Caco-2 (cell line): ENCODE measurements at regions not wholly inside any gene's neighbourhood (a gene's known extent, or its start where the extent isn't known, plus 50 kb on each side); places are given as distances from the start of the nearest gene placed in this dataset.

Experiments
- BruUV-seq: library from RNA; stranded (reverse); fragments of 400-500 nt; replicated peaks from 2 replicates; lab custom pipeline; 2021; lab: Mats Ljungman, UMichigan
- CTCF ChIA-PET: fragments of 300-600 bp; sonication (Branson Sonifier 250); formaldehyde crosslinking; loops from one replicate; lab custom pipeline; 2022; ENCODE audit warnings: antibody characterized with exemption; lab: Charles Lee
- POLR2A ChIA-PET: fragments of 300-600 bp; sonication (Branson Sonifier 250); formaldehyde crosslinking; loops from one replicate; lab custom pipeline; 2022; ENCODE audit warnings: antibody characterized with exemption; lab: Charles Lee
- DNase-seq, 2 experiments: peaks; one replicate each; pipeline versions ENCODE4 v3.0.0 to v3.0.0-alpha.2; 2020 to 2022
- H3K27me3 ChIP-seq: replicated peaks from 2 replicates; pipeline ENCODE4 v1.6.0; 2011; ENCODE audit warnings: low read length; ENCODE audit not compliant: control insufficient read depth, insufficient read depth
- H3K36me3 ChIP-seq: 2 replicates; pipeline ENCODE4 v1.5.1; 2011; ENCODE audit warnings: low read length; ENCODE audit not compliant: control insufficient read depth, insufficient read depth
- H3K4me1 ChIP-seq: fragments of 250-450 bp; sonication (Bioruptor Pico); 2 replicates; pipeline ENCODE4 v1.5.1; 2020; ENCODE audit warnings: mild to moderate bottlenecking
- H3K4me3 ChIP-seq: 2 replicates; pipeline ENCODE4 v1.5.1; 2011; ENCODE audit warnings: low read depth, mild to moderate bottlenecking, control low read depth, low read length
- H3K9me3 ChIP-seq: fragments of 250-450 bp; sonication (Bioruptor Pico); 2 replicates; pipeline ENCODE4 v1.5.1; 2020; ENCODE audit warnings: mild to moderate bottlenecking, moderate library complexity
- H3K27ac Mint-ChIP-seq: one replicate; pipeline ENCODE4 v1.8.0; 2022; ENCODE audit warnings: mixed read lengths; ENCODE audit not compliant: unreplicated experiment
- H3K27me3 Mint-ChIP-seq: one replicate; pipeline ENCODE4 v1.8.0; 2022; ENCODE audit warnings: mixed read lengths; ENCODE audit not compliant: insufficient read depth, unreplicated experiment
- H3K36me3 Mint-ChIP-seq: one replicate; pipeline ENCODE4 v1.8.0; 2022; ENCODE audit warnings: mild to moderate bottlenecking, mixed read lengths; ENCODE audit not compliant: insufficient read depth, unreplicated experiment
- H3K4me1 Mint-ChIP-seq: one replicate; pipeline ENCODE4 v1.8.0; 2022; ENCODE audit warnings: low read depth, mixed read lengths; ENCODE audit not compliant: unreplicated experiment
- H3K4me3 Mint-ChIP-seq: one replicate; pipeline ENCODE4 v1.8.0; 2022; ENCODE audit warnings: mild to moderate bottlenecking, moderate library complexity, mixed read lengths; ENCODE audit not compliant: unreplicated experiment
- H3K9me3 Mint-ChIP-seq: one replicate; pipeline ENCODE4 v1.8.0; 2022; ENCODE audit warnings: mixed read lengths; ENCODE audit not compliant: unreplicated experiment
- CTCF ChIP-seq, 2 experiments: fragments of 200-600 bp in 1 of 2; IDR thresholded peaks; 1 replicate in 1 of 2; 2 replicates in 1 of 2; pipeline versions ENCODE4 v1.5.1 to v1.8.0; 2011 to 2022; ENCODE audit warnings: antibody characterized with exemption in 1 of 2, control low read depth in 1 of 2, inconsistent platforms in 1 of 2, low read depth in 1 of 2, low read length in 1 of 2, mild to moderate bottlenecking in 1 of 2, moderate library complexity in 1 of 2; ENCODE audit not compliant: insufficient read depth in 1 of 2, severe bottlenecking in 1 of 2, unreplicated experiment in 1 of 2
- intact Hi-C: fragments of 100-400 bp; cut with micrococcal nuclease; formaldehyde crosslinking; loops from one replicate; pipeline ENCODE4 v1.10.0; 2022; ENCODE audit not compliant: unreplicated experiment

- Mint-ChIP-seq H3K27me3 (no peaks in the 10 kb centered on the region), H3K4me1 (no peaks in the 10 kb centered on the region), H3K27ac (no peak overlapping the region), H3K4me3 (no peak overlapping the region), H3K36me3 (no peaks in the 10 kb centered on the region), H3K9me3 (no peaks in the 10 kb centered on the region)
- Histone ChIP-seq H3K36me3 (no peaks in the 10 kb centered on the region), H3K9me3 (no peaks in the 10 kb centered on the region), H3K4me1 (no peaks in the 10 kb centered on the region), H3K27me3 (no peaks in the 10 kb centered on the region), H3K4me3 (no peak overlapping the region)
- ChIA-PET POLR2A (no interaction called here), CTCF (no interaction called here)
- BruUV-seq = no TSS peak
- no peak for DNase-seq
- intact Hi-C loops = no loop called here
- TF ChIP-seq CTCF (IDR thresholded peaks at IDR 0.05; ENCODE audit: insufficient read depth in 1 of 2, low read depth in 1 of 2, low read length in 1 of 2, severe bottlenecking in 1 of 2, unreplicated experiment in 1 of 2) = no peak
Measured at GRCh38 chr16:55007504-55007903, 76.8 kb downstream of the IRX5 start.

- POLR2A ChIA-PET = no interaction called here
- no peaks in the 10 kb centered on the region for H3K36me3 Mint-ChIP-seq
- no peak for DNase-seq
- Histone ChIP-seq H3K4me1 (no peaks in the 10 kb centered on the region), H3K9me3 (no peaks in the 10 kb centered on the region), H3K27me3 (no peaks in the 10 kb centered on the region), H3K36me3 (no peaks in the 10 kb centered on the region), H3K4me3 (no peak overlapping the region)
- H3K4me3 Mint-ChIP-seq = no peak overlapping the region
- H3K27me3 Mint-ChIP-seq = no peaks in the 10 kb centered on the region
- no peak for TF ChIP-seq CTCF (IDR thresholded peaks at IDR 0.05; ENCODE audit: insufficient read depth in 1 of 2, low read depth in 1 of 2, low read length in 1 of 2, severe bottlenecking in 1 of 2, unreplicated experiment in 1 of 2)
- intact Hi-C loops = no loop called here
- no TSS peak for BruUV-seq
- no peaks in the 10 kb centered on the region for H3K4me1 Mint-ChIP-seq
- CTCF ChIA-PET = interaction anchor here (0.6 kb wide), 1 partner anchor 39 kb away, joined by 3 read pairs; no protein-coding TSS in a partner anchor
- no peak overlapping the region for H3K27ac Mint-ChIP-seq
- no peaks in the 10 kb centered on the region for H3K9me3 Mint-ChIP-seq
Measured at GRCh38 chr16:55008836-55009510, 78.3 kb downstream of the IRX5 start.

GRCh38 chr16:55009581-55009980 is 78.9 kb downstream of the IRX5 start:
- no peak overlapping the region for H3K4me3 ChIP-seq
- no peaks in the 10 kb centered on the region for H3K36me3 ChIP-seq
- no peaks in the 10 kb centered on the region for H3K4me1 ChIP-seq
- ChIA-PET CTCF (no interaction called here), POLR2A (no interaction called here)
- no peaks in the 10 kb centered on the region for H3K9me3 ChIP-seq
- Mint-ChIP-seq H3K36me3 (no peaks in the 10 kb centered on the region), H3K4me3 (no peak overlapping the region), H3K9me3 (no peaks in the 10 kb centered on the region), H3K4me1 (no peaks in the 10 kb centered on the region), H3K27me3 (no peaks in the 10 kb centered on the region), H3K27ac (no peak overlapping the region)
- no peak for TF ChIP-seq CTCF (IDR thresholded peaks at IDR 0.05; ENCODE audit: insufficient read depth in 1 of 2, low read depth in 1 of 2, low read length in 1 of 2, severe bottlenecking in 1 of 2, unreplicated experiment in 1 of 2)
- BruUV-seq = no TSS peak
- intact Hi-C loops = no loop called here
- no peaks in the 10 kb centered on the region for H3K27me3 ChIP-seq
- no peak for DNase-seq
